Breast epithelium (tissue), 3 donors: ENCODE measurements at regions not wholly inside any gene's neighbourhood (a gene's known extent, or its start where the extent isn't known, plus 50 kb on each side); places are given as distances from the start of the nearest gene placed in this dataset.

Source experiments
- CTCF ChIP-seq, 3 donors: fragments of 450-650 bp; IDR thresholded peaks; one replicate each; pipeline ENCODE4 v1.5.1; 2016 to 2017; ENCODE audit warnings: antibody characterized with exemption in 3 of 3, mild to moderate bottlenecking in 3 of 3, moderate library complexity in 3 of 3
- POLR2AphosphoS5 ChIP-seq, 3 donors: sonication (generic); formaldehyde crosslinking; IDR thresholded peaks; one replicate each; pipeline ENCODE4 v1.6.1; 2017; ENCODE audit warnings: antibody characterized with exemption in 3 of 3

GRCh38 chr1:11428789-11429188 is 50.2 kb upstream of the DISP3 start:
- TF ChIP-seq POLR2AphosphoS5 (IDR thresholded peaks at IDR 0.05) (no peak), CTCF (IDR thresholded peaks at IDR 0.05) (no peak)
